ENCODE measurements at regions not wholly inside any gene's neighbourhood (a gene's known extent, or its start where the extent isn't known, plus 50 kb on each side); places are given as distances from the start of the nearest gene placed in this dataset.

GRCh38 chr1:168441745-168442144 is 102.1 kb downstream of the XCL2 start:
- TF ChIP-seq, protein P1, sequence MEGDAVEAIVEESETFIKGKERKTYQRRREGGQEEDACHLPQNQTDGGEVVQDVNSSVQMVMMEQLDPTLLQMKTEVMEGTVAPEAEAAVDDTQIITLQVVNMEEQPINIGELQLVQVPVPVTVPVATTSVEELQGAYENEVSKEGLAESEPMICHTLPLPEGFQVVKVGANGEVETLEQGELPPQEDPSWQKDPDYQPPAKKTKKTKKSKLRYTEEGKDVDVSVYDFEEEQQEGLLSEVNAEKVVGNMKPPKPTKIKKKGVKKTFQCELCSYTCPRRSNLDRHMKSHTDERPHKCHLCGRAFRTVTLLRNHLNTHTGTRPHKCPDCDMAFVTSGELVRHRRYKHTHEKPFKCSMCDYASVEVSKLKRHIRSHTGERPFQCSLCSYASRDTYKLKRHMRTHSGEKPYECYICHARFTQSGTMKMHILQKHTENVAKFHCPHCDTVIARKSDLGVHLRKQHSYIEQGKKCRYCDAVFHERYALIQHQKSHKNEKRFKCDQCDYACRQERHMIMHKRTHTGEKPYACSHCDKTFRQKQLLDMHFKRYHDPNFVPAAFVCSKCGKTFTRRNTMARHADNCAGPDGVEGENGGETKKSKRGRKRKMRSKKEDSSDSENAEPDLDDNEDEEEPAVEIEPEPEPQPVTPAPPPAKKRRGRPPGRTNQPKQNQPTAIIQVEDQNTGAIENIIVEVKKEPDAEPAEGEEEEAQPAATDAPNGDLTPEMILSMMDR (IDR thresholded peaks at IDR 0.05; ENCODE audit: low read depth, low read length) = no peak
- no peak for TF ChIP-seq EZH2phosphoT487 (IDR thresholded peaks at IDR 0.05; ENCODE audit: low read depth)
